Caco-2 (cell line): ENCODE measurements at regions not wholly inside any gene's neighbourhood (a gene's known extent, or its start where the extent isn't known, plus 50 kb on each side); places are given as distances from the start of the nearest gene placed in this dataset.

Source experiments
- BruUV-seq: library from RNA; stranded (reverse); fragments of 400-500 nt; replicated peaks from 2 replicates; lab custom pipeline; 2021; lab: Mats Ljungman, UMichigan
- CTCF ChIA-PET: fragments of 300-600 bp; sonication (Branson Sonifier 250); formaldehyde crosslinking; loops from one replicate; lab custom pipeline; 2022; ENCODE audit warnings: antibody characterized with exemption; lab: Charles Lee
- POLR2A ChIA-PET: fragments of 300-600 bp; sonication (Branson Sonifier 250); formaldehyde crosslinking; loops from one replicate; lab custom pipeline; 2022; ENCODE audit warnings: antibody characterized with exemption; lab: Charles Lee
- DNase-seq, 2 experiments: peaks; one replicate each; pipeline versions ENCODE4 v3.0.0 to v3.0.0-alpha.2; 2020 to 2022
- H3K27me3 ChIP-seq: replicated peaks from 2 replicates; pipeline ENCODE4 v1.6.0; 2011; ENCODE audit warnings: low read length; ENCODE audit not compliant: control insufficient read depth, insufficient read depth
- H3K36me3 ChIP-seq: 2 replicates; pipeline ENCODE4 v1.5.1; 2011; ENCODE audit warnings: low read length; ENCODE audit not compliant: control insufficient read depth, insufficient read depth
- H3K4me1 ChIP-seq: fragments of 250-450 bp; sonication (Bioruptor Pico); 2 replicates; pipeline ENCODE4 v1.5.1; 2020; ENCODE audit warnings: mild to moderate bottlenecking
- H3K4me3 ChIP-seq: 2 replicates; pipeline ENCODE4 v1.5.1; 2011; ENCODE audit warnings: low read depth, mild to moderate bottlenecking, control low read depth, low read length
- H3K9me3 ChIP-seq: fragments of 250-450 bp; sonication (Bioruptor Pico); 2 replicates; pipeline ENCODE4 v1.5.1; 2020; ENCODE audit warnings: mild to moderate bottlenecking, moderate library complexity
- H3K27ac Mint-ChIP-seq: one replicate; pipeline ENCODE4 v1.8.0; 2022; ENCODE audit warnings: mixed read lengths; ENCODE audit not compliant: unreplicated experiment
- H3K27me3 Mint-ChIP-seq: one replicate; pipeline ENCODE4 v1.8.0; 2022; ENCODE audit warnings: mixed read lengths; ENCODE audit not compliant: insufficient read depth, unreplicated experiment
- H3K36me3 Mint-ChIP-seq: one replicate; pipeline ENCODE4 v1.8.0; 2022; ENCODE audit warnings: mild to moderate bottlenecking, mixed read lengths; ENCODE audit not compliant: insufficient read depth, unreplicated experiment
- H3K4me1 Mint-ChIP-seq: one replicate; pipeline ENCODE4 v1.8.0; 2022; ENCODE audit warnings: low read depth, mixed read lengths; ENCODE audit not compliant: unreplicated experiment
- H3K4me3 Mint-ChIP-seq: one replicate; pipeline ENCODE4 v1.8.0; 2022; ENCODE audit warnings: mild to moderate bottlenecking, moderate library complexity, mixed read lengths; ENCODE audit not compliant: unreplicated experiment
- H3K9me3 Mint-ChIP-seq: one replicate; pipeline ENCODE4 v1.8.0; 2022; ENCODE audit warnings: mixed read lengths; ENCODE audit not compliant: unreplicated experiment
- CTCF ChIP-seq, 2 experiments: fragments of 200-600 bp in 1 of 2; IDR thresholded peaks; 1 replicate in 1 of 2; 2 replicates in 1 of 2; pipeline versions ENCODE4 v1.5.1 to v1.8.0; 2011 to 2022; ENCODE audit warnings: antibody characterized with exemption in 1 of 2, control low read depth in 1 of 2, inconsistent platforms in 1 of 2, low read depth in 1 of 2, low read length in 1 of 2, mild to moderate bottlenecking in 1 of 2, moderate library complexity in 1 of 2; ENCODE audit not compliant: insufficient read depth in 1 of 2, severe bottlenecking in 1 of 2, unreplicated experiment in 1 of 2
- intact Hi-C: fragments of 100-400 bp; cut with micrococcal nuclease; formaldehyde crosslinking; loops from one replicate; pipeline ENCODE4 v1.10.0; 2022; ENCODE audit not compliant: unreplicated experiment

DNA sequence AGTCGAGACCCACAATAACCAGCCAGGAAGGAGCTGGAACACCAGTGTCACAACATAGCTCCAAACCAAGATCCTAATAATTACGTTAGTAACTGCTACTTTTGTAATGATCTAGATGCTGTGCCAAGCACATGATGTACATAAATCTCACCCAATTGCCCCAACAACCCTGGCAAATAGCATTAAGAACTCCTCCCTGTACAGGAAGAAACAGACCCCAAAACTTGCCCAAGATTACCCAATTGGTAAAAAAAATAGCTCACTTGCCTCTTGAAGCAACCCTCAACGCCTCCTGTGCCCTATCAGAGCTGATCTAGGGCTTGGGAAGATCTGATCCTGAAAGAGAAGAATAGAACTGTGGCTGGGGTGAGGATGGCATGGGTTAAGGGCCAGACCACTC lies 628.7 kb upstream of the AUTS2 start:
- no peaks in the 10 kb centered on the region for H3K9me3 Mint-ChIP-seq
- H3K4me3 ChIP-seq = no peak overlapping the region
- intact Hi-C loops = no loop called here
- no peaks in the 10 kb centered on the region for H3K36me3 ChIP-seq
- H3K27ac Mint-ChIP-seq = no peak overlapping the region
- no peaks in the 10 kb centered on the region; the same call in 1 of the 2 replicates for H3K9me3 ChIP-seq
- no peaks in the 10 kb centered on the region for H3K36me3 Mint-ChIP-seq
- no peaks in the 10 kb centered on the region for H3K27me3 Mint-ChIP-seq
- no peaks in the 10 kb centered on the region for H3K27me3 ChIP-seq
- ChIA-PET CTCF (no interaction called here), POLR2A (no interaction called here)
- DNase-seq = no peak
- H3K4me3 Mint-ChIP-seq = no peak overlapping the region
- no peaks in the 10 kb centered on the region for H3K4me1 ChIP-seq
- no peaks in the 10 kb centered on the region for H3K4me1 Mint-ChIP-seq
- TF ChIP-seq CTCF (IDR thresholded peaks at IDR 0.05; ENCODE audit: insufficient read depth in 1 of 2, low read depth in 1 of 2, low read length in 1 of 2, severe bottlenecking in 1 of 2, unreplicated experiment in 1 of 2) = no peak
- BruUV-seq = no TSS peak

DNA sequence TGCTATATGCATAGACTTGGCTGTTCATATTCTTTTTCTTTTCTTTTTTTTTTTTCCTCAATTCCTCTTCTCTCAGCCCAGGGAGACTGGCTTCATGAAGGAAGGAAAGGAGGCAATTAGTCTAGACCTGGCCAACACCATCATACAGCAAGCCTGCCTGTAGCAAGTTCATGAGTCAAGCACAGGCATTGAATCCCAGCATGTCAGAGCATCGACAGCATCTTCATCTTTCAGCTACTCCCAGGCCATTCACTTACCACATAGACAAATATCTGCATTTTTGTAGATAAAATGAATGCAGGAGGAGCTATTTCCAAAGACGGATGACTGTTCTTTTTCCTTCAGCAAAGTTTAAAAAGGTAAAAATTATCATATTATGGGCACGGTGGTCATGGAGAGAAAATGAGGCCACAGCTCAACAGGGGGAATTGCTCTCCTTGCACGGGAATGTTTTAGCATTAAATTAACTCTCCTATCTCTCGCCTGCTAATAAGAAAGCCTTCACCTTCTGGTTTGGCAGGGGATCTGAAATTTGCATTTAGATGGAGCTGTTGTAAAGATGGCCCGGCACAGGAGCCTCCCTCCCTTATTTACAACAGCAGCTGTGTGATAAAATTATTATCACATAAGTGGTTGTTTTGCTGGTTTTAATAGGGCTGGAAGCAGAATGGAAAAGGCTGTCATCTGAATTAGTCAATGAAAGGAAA lies 626.5 kb upstream of the AUTS2 start:
- no peak overlapping the region for H3K27ac Mint-ChIP-seq
- H3K4me1 Mint-ChIP-seq = no peaks in the 10 kb centered on the region
- BruUV-seq = no TSS peak
- H3K4me3 ChIP-seq = no peak overlapping the region
- intact Hi-C loops = no loop called here
- peaks cover 9% of the 10 kb centered on the region for H3K9me3 Mint-ChIP-seq
- ChIA-PET POLR2A (no interaction called here), CTCF (no interaction called here)
- no peaks in the 10 kb centered on the region; the same call in 1 of the 2 replicates for H3K9me3 ChIP-seq
- H3K36me3 Mint-ChIP-seq = no peaks in the 10 kb centered on the region
- no peaks in the 10 kb centered on the region for H3K4me1 ChIP-seq
- TF ChIP-seq CTCF (IDR thresholded peaks at IDR 0.05; ENCODE audit: insufficient read depth in 1 of 2, low read depth in 1 of 2, low read length in 1 of 2, severe bottlenecking in 1 of 2, unreplicated experiment in 1 of 2) = no peak
- H3K4me3 Mint-ChIP-seq = no peak overlapping the region
- no peaks in the 10 kb centered on the region for H3K36me3 ChIP-seq
- no peak for DNase-seq
- H3K27me3 ChIP-seq = no peaks in the 10 kb centered on the region
- no peaks in the 10 kb centered on the region for H3K27me3 Mint-ChIP-seq

DNA sequence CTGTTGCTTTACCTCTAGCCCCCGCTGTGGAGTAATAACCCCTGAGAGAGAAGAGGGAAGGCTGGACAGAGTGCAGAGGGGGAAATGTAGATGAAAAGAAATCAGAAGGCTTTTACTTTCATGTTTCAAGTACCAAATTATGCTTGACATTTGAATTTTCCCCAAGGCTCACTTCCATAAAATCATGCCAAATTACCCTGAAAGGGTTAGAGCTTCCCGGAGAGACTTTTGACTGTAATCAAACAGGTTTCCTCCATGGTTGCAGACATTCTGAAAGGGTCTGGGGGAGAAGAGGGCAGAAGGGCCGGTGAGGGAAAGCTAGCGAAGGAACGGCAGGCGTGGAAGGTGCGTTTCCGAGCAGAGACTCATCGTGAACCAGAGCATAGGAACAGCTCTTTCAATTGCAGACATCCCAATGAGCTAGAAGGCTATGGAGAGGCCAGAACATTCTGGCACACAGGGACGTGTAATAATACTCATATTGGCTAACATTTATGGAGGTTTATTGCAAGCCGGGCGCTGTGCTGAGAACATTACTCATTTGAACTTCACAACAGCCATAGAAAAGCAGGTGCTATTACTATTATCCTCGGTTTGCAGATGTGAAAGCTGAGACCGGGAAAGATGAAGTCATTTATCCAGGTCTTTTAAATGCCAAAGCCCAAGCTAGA lies 620.8 kb upstream of the AUTS2 start:
- H3K9me3 Mint-ChIP-seq = peaks cover 27% of the 10 kb centered on the region
- no peaks in the 10 kb centered on the region for H3K27me3 ChIP-seq
- H3K4me3 Mint-ChIP-seq = no peak overlapping the region
- no peak overlapping the region for H3K4me3 ChIP-seq
- H3K27me3 Mint-ChIP-seq = no peaks in the 10 kb centered on the region
- H3K36me3 ChIP-seq = no peaks in the 10 kb centered on the region
- DNase-seq = no peak
- no peaks in the 10 kb centered on the region for H3K4me1 Mint-ChIP-seq
- TF ChIP-seq CTCF (IDR thresholded peaks at IDR 0.05; ENCODE audit: insufficient read depth in 1 of 2, low read depth in 1 of 2, low read length in 1 of 2, severe bottlenecking in 1 of 2, unreplicated experiment in 1 of 2) = no peak
- ChIA-PET POLR2A (no interaction called here), CTCF (no interaction called here)
- no peak overlapping the region for H3K27ac Mint-ChIP-seq
- BruUV-seq = no TSS peak
- H3K36me3 Mint-ChIP-seq = no peaks in the 10 kb centered on the region
- H3K9me3 ChIP-seq = 0 out of 2 replicates have a peak, but pooled peaks cover 6% of the 10 kb centered on the region
- intact Hi-C loops = no loop called here
- H3K4me1 ChIP-seq = no peaks in the 10 kb centered on the region
